OCI-M1 (cell line): ENCODE measurements at regions not wholly inside any gene's neighbourhood (a gene's known extent, or its start where the extent isn't known, plus 50 kb on each side); places are given as distances from the start of the nearest gene placed in this dataset.
"Not testable (repeated sequence)": the region's sequence is repeated elsewhere in the genome, so short reads cannot be mapped to it uniquely, and the experiment has no call there.

ENCODE experiments used
- DNase-seq: peaks from one replicate; lab custom pipeline; 2025; lab: John Stamatoyannopoulos, UW

DNA sequence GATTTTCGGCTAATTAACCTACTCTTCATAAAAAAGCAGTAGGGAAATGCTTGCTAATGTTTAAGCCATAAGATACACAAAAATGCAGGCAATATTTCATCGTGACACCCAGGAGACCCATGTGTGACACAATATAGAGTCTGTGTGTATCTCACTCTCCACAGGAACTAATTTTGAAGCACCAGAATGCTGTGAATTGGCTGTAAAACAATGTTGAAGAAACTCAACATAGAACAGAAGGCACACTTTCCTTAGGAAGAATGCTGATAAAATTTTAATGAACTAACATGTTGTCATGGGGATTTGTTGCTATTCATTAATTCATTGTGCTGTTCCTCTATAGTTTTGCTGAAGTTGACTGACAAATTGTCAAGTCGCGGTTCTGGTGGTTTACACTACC, 249.4 kb upstream of the TFAP2D start:
- no peak for DNase-seq

DNA sequence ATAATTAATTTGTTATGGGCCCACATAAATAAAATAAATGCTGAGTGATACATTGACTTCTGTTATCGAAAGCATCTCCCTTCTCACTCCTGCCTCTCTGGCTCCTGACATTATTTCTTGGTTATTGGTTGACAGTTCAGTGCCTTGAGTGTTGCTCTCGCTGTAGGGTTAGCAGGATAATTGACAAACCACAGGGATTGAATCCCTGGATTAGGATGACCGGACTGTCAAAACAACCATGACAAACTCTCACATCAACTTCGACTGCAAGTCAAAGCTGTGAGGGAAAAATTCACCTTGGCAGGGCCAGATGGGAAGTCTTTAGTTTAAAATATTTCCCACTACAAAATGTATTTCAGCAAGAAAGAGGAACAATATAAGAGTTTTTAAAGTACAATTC, 245.4 kb upstream of the TFAP2D start:
- no peak for DNase-seq

DNA sequence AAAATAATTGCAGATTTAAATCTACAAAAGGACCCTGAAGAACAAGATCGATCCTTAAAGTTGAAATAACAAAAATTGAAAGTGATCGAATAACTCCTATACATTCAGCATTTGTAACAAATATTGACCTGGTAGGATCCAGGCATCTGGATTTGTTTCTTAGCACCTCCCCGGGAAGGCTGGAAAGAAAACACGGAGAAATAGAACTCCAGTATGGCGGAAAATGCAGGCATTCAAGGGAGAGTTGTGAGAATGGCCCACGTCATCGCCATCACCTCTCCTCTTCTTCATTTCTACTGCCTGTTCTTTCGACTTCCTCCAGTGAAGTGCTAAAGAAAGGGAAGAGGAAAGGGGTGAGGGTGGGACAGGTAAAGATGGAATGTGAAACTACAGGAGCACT, 242.3 kb upstream of the TFAP2D start:
- DNase-seq: no peak

GRCh38 chr6:50510361-50510760, 203.0 kb upstream of the TFAP2D start:
- DNase-seq: no peak

- no peak for DNase-seq
Measured at GRCh38 chr6:50520326-50521266, 192.7 kb upstream of the TFAP2D start.

GRCh38 chr6:50524341-50524740, 189.0 kb upstream of the TFAP2D start:
- no peak for DNase-seq

DNA sequence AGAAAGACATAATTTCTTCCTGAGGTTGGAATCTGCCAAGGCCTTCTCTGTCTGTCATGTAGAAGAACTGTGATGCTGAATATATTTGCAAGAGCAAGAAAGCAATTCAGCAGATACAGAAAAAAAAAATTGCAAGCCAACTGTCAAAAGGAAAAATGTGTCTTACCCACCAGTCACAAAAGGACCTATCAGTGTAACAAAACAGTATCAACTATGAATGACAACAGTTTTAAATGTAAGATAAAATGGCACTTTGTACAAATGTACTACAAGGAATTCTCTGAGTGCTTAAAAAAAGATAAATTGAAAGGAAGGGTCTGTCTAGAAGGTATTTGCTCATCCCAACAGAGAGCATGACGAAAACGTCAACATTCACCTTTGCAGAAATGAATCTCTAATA, 185.3 kb upstream of the TFAP2D start:
- no peak for DNase-seq

DNA sequence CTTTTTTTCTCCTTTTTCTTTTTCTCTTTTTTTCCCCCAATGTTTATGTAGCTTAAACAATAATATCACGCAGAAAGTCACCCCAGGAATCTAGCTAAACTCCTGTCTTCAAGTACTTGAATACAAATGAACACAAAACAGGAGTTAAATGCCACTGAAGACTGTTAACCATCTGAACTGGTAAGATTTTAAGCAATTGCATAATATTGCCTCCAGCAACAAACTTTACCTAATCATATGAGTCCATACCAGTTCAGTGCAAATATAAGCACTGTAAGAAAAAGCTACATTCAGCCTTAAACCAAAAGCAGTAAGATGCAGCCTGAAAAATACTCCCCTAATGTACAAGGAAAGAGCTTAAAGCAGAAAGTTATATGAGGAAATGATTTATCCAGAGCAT, 173.9 kb upstream of the TFAP2D start:
- DNase-seq: peak; percentile 60

DNA sequence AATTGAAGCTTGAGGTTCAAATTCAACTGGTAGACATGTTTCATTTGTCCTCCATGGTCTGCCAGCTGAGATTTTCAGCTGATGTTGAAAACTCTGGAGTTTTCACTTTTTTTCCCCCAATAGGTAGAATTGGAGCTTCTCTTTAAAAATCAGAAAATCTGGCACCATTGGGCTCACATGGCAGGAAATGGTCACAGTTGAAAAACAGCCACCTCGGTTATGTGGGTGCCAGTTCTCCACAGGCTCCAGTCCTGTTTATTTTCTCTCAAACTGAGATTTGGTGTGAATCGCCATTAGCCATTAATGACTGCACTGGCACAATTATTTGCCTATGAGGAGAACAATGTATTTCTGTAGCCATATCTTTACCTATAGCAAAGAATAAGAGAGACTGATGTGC, 171.4 kb upstream of the TFAP2D start:
- no peak for DNase-seq

DNA sequence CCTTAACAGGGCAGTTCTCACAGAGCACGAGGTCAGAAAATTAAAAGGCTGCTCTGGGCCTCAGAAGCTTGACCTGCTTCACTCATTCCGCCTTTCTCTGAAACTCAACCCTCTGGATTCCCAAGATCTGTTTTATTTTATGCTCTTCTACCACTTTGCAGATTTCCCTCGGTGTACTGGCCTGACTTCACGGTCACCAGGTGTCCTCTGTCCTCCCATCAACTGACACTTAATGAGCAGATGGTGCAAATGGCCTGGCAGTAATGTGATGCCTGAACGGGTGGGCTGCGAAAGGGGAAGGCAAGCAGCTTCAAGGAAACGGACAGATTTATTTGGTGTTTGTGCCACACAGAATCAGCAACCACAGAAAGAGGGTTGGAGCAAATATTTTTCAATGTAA, 169.7 kb upstream of the TFAP2D start:
- DNase-seq: no peak

- no peak for DNase-seq
Measured at GRCh38 chr6:50549026-50549425, 164.3 kb upstream of the TFAP2D start.

- no peak for DNase-seq
Measured at GRCh38 chr6:50549475-50549874, 163.9 kb upstream of the TFAP2D start.

DNA sequence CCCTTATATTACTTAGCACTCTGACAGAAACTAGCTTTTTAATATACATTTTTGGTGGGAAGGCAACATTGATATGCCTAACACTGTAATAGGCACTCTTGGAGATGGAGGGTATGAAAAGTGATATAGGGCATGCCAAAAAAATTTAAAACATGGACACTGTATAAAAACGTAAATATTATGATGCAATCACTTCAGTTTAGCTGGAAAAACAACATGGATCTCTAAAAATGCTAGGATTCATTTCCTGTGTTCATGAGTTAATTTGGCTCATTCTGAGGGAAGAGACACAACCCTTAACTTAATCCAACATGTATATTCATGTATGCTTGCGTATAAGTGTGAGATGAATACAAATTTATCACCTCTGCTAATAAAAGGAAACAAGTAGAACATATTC, 157.3 kb upstream of the TFAP2D start:
- no peak for DNase-seq

GRCh38 chr6:50565004-50565403, 148.3 kb upstream of the TFAP2D start:
- DNase-seq: no peak

- DNase-seq: not testable (repeated sequence)
Measured at GRCh38 chr6:50571230-50571629, 142.1 kb upstream of the TFAP2D start.

GRCh38 chr6:50585441-50586330, 127.6 kb upstream of the TFAP2D start:
- no peak for DNase-seq

DNA sequence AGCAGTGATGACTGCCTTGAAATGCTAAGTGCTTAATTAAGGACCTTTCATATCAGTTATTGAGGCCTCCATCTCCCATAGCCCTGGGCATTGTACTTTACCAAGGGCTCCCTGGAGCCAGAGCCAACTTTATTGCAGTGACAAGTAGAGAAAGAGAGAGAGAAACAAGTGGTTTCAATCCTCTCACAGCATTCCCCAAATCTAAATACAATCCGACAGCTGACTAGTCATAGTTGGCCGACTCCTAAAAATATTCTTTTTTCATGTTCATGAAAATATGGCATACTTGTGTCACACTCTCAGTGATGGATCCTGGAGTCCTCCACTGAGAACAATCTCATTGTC, 127.0 kb upstream of the TFAP2D start:
- DNase-seq: no peak

DNA sequence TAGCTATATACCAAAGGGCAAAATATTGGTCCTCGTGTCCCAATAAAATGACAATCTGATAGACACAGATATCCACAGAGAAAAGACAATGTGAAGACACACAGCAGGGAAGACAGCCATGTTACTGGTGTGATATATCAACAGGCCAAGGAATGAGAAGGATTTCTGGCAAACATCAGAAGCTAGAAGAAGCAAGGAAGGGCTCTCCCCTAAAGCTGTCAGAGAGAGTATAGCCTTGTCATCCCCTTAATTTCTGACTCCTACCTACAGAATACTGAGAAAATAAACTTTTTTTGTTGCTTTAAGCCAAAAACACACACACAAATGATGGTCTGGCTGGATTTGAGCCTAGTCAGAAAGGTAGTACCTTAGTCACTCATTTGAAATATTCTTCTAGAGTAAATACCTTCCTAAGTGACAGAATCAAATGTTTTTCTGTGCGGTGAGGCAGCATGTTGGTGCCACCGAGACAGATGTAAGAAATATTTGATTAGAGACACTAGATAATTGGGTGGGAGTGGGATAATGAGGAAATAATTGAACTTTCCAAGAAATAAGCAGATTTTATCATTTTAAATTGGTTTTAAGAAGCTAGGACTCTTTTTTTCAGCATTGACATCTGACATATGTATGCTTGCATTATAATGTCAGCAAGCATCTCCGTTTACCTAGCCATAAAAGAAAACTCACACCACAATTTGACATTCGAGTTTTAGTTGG, 123.4 kb upstream of the TFAP2D start:
- DNase-seq: no peak

- DNase-seq: no peak
Measured at GRCh38 chr6:50591135-50591534, 122.2 kb upstream of the TFAP2D start.

DNA sequence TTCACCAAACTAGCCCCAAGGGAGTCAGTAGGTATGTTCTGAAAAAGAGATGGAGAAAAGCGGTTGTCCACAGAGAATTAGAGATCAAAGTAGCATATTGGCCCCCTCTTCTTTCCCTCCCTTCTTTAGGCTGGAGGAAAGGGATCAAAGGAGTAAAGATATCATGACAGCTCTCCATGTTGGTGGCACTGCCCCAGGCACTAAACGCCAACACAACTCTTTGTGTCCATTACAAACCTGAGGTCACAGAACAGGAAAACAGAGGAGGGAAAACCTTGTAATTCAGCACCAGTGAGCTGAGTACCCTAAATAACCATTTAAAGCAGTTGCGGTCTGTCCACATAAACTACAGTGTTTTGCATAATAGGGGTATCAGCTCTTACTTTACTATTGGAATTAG, 113.0 kb upstream of the TFAP2D start:
- DNase-seq: no peak

DNA sequence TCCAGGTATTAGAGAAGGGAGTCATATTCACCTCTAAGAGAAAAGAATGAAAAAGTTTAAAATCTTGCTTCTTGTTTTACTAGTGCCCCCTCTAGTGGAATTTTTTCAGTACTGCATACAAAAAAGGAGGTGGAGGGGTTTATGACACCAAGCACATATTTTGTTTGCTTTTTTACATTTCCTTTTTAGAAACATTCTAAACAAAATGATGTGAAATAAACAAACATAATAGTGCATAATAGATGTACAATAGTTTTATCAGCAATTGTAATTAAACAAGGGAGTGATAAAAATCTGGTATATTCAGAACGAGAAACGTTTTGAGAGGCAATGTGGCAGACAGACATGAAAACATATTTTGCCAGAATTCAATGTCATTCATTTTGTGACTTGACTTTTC, 111.0 kb upstream of the TFAP2D start:
- DNase-seq: peak; percentile 72

- DNase-seq: peak; percentile 57
Measured at GRCh38 chr6:50608421-50608820, 104.9 kb upstream of the TFAP2D start.
